ELR (cell line): ENCODE measurements at regions not wholly inside any gene's neighbourhood (a gene's known extent, or its start where the extent isn't known, plus 50 kb on each side); places are given as distances from the start of the nearest gene placed in this dataset.

ENCODE experiments used
- DNase-seq: peaks from one replicate; pipeline ENCODE4 v3.0.0-alpha.2; 2015; ENCODE audit warnings: low read depth

GRCh38 chr11:88404932-88405710 is 67.6 kb upstream of the CTSC start:
- no peak for DNase-seq

GRCh38 chr11:88404391-88404790 is 66.9 kb upstream of the CTSC start:
- DNase-seq: no peak

GRCh38 chr11:88402784-88403183 is 65.2 kb upstream of the CTSC start:
- DNase-seq: peak; percentile 91

DNA sequence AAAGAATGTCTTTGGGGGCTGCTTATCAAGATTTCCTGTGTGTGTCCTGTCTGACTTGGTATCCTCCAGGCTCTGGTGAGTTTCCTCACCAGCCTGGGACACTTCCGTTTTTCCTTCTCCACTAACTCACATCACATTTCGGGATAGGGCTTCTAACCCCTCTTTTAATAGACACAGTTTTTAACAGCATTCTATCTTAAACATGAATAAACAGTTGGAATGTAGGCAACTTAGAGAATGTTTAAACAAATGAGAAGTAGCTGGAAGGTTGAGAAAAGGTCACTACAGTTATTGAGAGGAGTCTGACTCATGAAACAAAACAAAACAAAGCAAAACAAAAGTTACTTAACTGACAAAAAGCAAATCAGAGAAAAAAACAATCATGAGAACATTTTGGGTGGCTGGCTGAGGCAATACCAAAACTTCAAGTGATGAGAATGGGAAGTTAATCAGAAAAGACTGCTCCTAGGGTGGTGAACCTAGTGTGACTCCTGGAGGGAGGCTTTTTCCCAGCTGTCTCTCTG is 64.7 kb upstream of the CTSC start:
- DNase-seq: peak; percentile 87

- DNase-seq: no peak
Observed at GRCh38 chr11:88398791-88399570, 61.4 kb upstream of the CTSC start.

GRCh38 chr11:88398372-88398771 is 60.8 kb upstream of the CTSC start:
- DNase-seq: peak; percentile 90

GRCh38 chr11:88390254-88390653 is 52.7 kb upstream of the CTSC start:
- DNase-seq: no peak

DNA sequence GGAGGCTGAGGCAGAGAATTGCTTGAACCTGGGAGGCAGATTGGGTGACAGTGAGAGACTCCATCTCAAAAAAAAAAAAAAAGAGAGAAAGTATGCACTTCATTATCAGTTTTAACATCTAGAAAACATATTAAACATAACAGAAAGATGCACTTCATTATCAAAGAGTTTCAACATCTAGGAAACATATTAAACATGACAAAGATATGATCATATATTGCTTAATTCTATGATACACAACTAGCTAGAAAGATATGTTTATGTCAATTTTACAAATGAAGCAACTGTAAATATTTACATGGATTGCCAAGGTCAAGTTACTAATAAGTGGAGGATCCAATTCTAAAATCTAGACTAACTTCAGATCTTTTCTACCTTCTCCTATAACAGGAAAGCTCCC is 50.4 kb upstream of the CTSC start:
- no peak for DNase-seq
